EL (cell line): ENCODE measurements at regions not wholly inside any gene's neighbourhood (a gene's known extent, or its start where the extent isn't known, plus 50 kb on each side); places are given as distances from the start of the nearest gene placed in this dataset.
"Not testable (repeated sequence)": the region's sequence is repeated elsewhere in the genome, so short reads cannot be mapped to it uniquely, and the experiment has no call there.

ENCODE experiments used
- DNase-seq: peaks from one replicate; pipeline ENCODE4 v3.0.0-alpha.2; 2016

- no peak for DNase-seq
Measured at GRCh38 chr4:132269303-132269990, 879.6 kb upstream of the PCDH10 start.

GRCh38 chr4:132275583-132276121, 873.4 kb upstream of the PCDH10 start:
- no peak for DNase-seq

DNA sequence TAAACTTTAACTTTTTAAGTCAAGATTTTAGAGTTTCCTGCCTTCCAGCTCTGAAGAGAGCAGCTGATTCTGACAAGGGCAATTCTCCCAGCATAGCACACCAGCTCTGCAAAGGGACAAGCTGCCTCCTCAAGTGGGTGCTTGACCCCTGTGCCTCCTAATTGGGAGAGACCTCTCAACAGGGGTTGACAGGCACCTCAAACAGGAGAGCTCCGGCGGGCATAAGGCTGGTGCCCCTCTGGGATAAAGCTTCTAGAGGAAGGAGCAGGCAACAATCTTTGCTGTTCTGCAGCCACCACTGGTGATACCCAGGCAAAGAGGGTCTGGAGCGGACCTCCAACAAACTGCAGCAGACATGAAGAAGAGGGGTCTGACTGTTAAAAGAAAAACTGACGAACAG, 872.9 kb upstream of the PCDH10 start:
- DNase-seq: no peak

- DNase-seq: no peak
Measured at GRCh38 chr4:132276989-132277388, 872.1 kb upstream of the PCDH10 start.

DNA sequence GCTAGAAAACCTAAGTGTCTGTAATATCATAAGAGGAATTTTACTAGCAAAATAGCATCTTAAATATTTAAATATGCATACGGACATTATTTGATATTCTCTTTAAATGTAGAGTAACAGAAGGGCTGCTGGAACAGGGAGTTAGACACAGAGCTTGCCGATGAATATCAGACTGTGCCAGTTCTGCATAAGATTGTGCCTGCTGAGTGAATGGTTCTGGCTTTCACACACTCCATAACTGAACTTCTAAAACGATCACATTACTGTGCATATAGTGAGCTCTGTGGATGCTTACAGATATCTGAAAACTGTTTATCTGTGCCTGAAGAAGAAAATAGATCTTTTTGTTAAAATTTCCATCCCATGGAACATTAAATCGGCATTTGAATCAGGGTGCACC, 867.4 kb upstream of the PCDH10 start:
- no peak for DNase-seq

- no peak for DNase-seq
Measured at GRCh38 chr4:132284910-132285426, 864.1 kb upstream of the PCDH10 start.

- DNase-seq: no peak
Measured at GRCh38 chr4:132297346-132297745, 851.7 kb upstream of the PCDH10 start.

GRCh38 chr4:132299841-132300240, 849.3 kb upstream of the PCDH10 start:
- DNase-seq: no peak

DNA sequence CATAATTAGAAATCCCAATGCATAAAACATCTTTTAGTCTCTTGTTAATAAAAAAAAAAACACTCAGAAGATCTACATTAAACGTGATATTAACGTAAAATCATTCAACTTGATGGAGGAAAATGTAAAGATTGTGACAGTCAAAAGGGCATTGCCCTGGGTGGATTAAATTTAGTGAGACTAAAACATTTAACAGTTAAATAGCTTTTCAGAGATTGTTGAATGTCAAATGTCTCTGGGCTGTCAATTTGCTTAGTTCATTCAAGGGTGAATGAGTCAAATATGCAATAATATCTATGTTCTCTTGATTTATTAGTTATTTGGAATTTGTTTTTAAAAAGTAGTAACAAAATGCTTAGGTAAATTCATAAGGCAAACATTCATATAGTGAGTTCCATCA, 836.6 kb upstream of the PCDH10 start:
- no peak for DNase-seq

- DNase-seq: no peak
Measured at GRCh38 chr4:132313852-132314251, 835.2 kb upstream of the PCDH10 start.

DNA sequence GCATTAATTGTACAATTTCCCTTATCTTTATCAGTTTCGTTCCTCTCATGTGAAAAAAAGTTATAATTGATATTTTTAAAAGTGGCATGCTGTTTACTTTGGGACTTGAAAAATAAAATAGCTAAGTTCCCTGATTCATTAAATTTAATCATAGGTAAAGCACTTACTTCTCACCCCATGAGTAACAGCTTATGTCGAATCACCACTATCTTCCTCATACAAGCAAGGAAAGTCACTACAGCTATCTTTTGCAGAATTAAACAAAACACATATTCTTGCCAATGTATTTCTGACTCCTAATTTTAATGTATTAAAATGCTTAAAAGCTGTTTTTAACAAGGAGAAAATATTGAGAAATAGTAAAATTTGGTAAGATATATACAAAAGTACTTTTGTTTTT, 832.4 kb upstream of the PCDH10 start:
- no peak for DNase-seq

DNA sequence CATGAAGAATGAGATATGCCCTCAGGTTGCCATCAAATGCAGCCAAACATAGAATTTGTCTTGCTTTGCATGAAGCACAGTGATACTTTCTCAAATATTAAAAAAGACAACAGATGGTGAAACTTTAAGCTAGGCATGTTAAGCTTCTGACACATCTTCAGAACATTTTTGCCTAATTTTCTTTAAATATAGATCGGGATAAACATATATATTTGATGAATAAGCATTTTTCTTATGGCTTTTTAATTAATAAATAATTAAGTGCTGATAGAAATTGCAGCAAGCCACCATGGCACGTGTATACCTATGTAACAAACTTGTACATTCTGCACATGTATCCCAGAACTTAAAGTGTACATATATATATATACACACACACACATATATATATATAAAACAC, 831.2 kb upstream of the PCDH10 start:
- no peak for DNase-seq

- no peak for DNase-seq
Measured at GRCh38 chr4:132328761-132329160, 820.3 kb upstream of the PCDH10 start.

- no peak for DNase-seq
Measured at GRCh38 chr4:132330994-132331393, 818.1 kb upstream of the PCDH10 start.

GRCh38 chr4:132332932-132333723, 816.0 kb upstream of the PCDH10 start:
- no peak for DNase-seq

DNA sequence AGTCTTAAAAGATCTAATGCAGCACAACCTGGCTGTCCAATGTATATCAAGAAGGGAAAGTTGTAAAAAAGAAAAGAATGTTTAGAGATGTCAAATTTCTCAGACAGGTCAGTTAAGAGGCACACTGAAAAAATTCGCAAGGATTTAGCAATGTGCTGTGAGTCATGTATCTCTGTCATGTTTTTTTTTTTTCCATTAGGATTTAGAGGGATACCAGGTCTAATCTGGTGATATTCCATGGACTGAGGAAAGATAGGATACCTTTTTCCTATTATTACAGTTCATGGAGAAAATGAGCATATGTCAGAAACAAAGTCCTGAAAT, 815.4 kb upstream of the PCDH10 start:
- DNase-seq: peak; percentile 13

DNA sequence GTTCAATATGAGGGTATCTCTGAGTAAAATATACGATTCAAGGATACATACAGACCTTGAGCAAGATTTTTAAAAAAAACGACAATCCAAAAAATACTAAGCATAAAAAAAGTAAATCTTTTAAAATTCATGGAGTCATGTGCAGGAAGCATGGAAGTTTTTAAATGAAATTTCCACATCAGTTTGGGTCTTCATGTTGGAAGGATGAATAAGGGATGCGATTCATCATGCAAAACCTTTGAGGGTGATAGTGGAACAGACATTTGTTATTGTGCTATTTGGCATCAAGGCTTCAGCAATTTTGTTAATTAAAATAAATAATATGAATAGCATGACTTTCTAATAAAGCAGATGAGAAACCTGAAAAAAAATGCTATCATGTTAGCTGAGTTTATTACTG, 815.0 kb upstream of the PCDH10 start:
- peak; percentile 3 for DNase-seq

GRCh38 chr4:132344924-132345828, 803.9 kb upstream of the PCDH10 start:
- DNase-seq: no peak

- DNase-seq: no peak
Measured at GRCh38 chr4:132346016-132346415, 803.1 kb upstream of the PCDH10 start.

DNA sequence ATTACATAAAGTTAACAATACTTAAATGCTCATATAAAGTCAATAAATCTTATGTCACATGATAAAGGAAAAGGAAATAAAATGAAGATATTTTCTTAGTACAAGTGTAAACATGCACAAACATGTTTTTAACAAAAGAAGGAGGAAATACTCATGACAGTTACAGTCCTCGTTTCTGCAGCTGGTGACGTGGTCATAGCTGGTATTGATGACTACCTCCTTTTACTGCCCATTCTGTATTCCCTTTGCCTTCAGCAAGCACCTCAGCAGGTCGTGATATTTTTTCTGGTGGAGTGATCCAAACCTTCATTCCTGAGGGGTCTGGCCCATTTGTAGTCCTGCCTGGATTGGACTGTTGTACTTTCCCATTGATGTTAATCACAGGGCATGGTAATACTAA, 797.5 kb upstream of the PCDH10 start:
- not testable (repeated sequence) for DNase-seq

- DNase-seq: no peak
Measured at GRCh38 chr4:132382243-132382642, 766.9 kb upstream of the PCDH10 start.

DNA sequence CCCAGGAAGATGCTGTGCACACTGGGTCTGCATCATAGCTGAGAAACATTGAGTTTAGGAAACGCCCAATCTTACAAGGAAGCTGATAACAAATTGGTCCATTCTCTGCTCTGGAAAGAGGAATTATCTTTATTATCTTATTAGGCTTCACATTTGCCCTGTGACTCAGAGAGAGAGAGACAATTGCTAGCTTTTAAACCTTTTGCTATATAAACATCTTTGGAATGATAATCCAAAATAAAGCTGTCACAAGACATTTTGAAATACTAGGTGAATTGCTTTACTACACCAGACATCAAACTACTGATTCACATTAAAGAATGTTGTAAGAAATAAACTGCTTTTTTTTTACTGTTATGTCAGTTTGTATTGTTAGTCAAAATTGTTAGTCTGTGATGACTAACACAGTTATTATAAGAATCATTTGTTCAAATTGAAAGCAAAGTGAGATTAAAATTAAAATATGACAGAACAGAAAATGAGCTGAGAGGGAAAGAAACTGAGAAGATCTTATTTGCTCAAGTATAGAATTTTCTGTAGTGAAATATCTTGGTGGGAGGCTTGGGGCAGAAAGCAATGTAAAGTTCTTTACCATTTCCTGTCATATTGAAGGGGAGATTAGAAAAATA, 765.4 kb upstream of the PCDH10 start:
- DNase-seq: peak; percentile 10

GRCh38 chr4:132384709-132385108, 764.4 kb upstream of the PCDH10 start:
- DNase-seq: no peak
